Smooth muscle cell (in vitro differentiated cells): ENCODE measurements at regions not wholly inside any gene's neighbourhood (a gene's known extent, or its start where the extent isn't known, plus 50 kb on each side); places are given as distances from the start of the nearest gene placed in this dataset.

Experiments
- DNase-seq: peaks from one replicate; lab custom pipeline; 2025; ENCODE audit not compliant: unreplicated experiment; lab: John Stamatoyannopoulos, UW
- H2AFZ ChIP-seq: fragments of 200-600 bp; sonication (generic); 2 replicates; pipeline ENCODE4 v1.6.0; 2016; ENCODE audit warnings: antibody characterized with exemption, low read depth, mild to moderate bottlenecking
- H3F3A ChIP-seq: fragments of 200-600 bp; sonication (generic); 2 replicates; pipeline ENCODE4 v1.6.0; 2017; ENCODE audit warnings: antibody characterized with exemption, low read depth
- H3K27ac ChIP-seq: fragments of 200-600 bp; sonication (generic); 2 replicates; pipeline ENCODE4 v1.5.1; 2016; ENCODE audit warnings: low read depth, mild to moderate bottlenecking
- H3K27me3 ChIP-seq: fragments of 200-600 bp; sonication (generic); 2 replicates; pipeline ENCODE4 v1.6.1; 2016; ENCODE audit warnings: low read depth, mild to moderate bottlenecking
- H3K36me3 ChIP-seq: fragments of 200-600 bp; sonication (generic); 2 replicates; pipeline ENCODE4 v1.5.1; 2016; ENCODE audit warnings: low read depth
- H3K4me1 ChIP-seq: fragments of 200-600 bp; sonication (generic); 2 replicates; pipeline ENCODE4 v1.5.1; 2016; ENCODE audit warnings: low read depth
- H3K4me2 ChIP-seq: fragments of 200-600 bp; sonication (generic); 2 replicates; pipeline ENCODE4 v1.6.0; 2016; ENCODE audit warnings: mild to moderate bottlenecking
- H3K4me3 ChIP-seq: fragments of 200-600 bp; sonication (generic); 2 replicates; pipeline ENCODE4 v1.5.1; 2016; ENCODE audit warnings: mild to moderate bottlenecking
- H3K79me2 ChIP-seq: fragments of 200-600 bp; sonication (generic); 2 replicates; pipeline ENCODE4 v1.6.0; 2016; ENCODE audit warnings: low read depth, mild to moderate bottlenecking
- H3K9ac ChIP-seq: fragments of 200-600 bp; sonication (generic); 2 replicates; pipeline ENCODE4 v1.6.0; 2016; ENCODE audit warnings: low read depth
- H3K9me3 ChIP-seq: fragments of 200-600 bp; sonication (generic); replicated peaks from 2 replicates; pipeline ENCODE4 v1.5.1; 2016; ENCODE audit warnings: low read depth
- H4K20me1 ChIP-seq: fragments of 200-600 bp; sonication (generic); 2 replicates; pipeline ENCODE4 v1.6.0; 2016; ENCODE audit warnings: low read depth
- WGBS: methylation state at CpG from one replicate; pipeline ENCODE4 v1.1.7; 2016; ENCODE audit warnings: low lambda C conversion rate; 5-methylcytosine and 5-hydroxymethylcytosine counted together
- TF ChIP-seq, protein P1 (sequence below): fragments of 200-600 bp; sonication (generic); IDR thresholded peaks from 2 replicates; pipeline ENCODE4 v1.5.1; 2017; ENCODE audit warnings: borderline replicate concordance, mild to moderate bottlenecking, antibody characterized with exemption; ENCODE audit not compliant: insufficient read depth, poor library complexity, severe bottlenecking

DNA sequence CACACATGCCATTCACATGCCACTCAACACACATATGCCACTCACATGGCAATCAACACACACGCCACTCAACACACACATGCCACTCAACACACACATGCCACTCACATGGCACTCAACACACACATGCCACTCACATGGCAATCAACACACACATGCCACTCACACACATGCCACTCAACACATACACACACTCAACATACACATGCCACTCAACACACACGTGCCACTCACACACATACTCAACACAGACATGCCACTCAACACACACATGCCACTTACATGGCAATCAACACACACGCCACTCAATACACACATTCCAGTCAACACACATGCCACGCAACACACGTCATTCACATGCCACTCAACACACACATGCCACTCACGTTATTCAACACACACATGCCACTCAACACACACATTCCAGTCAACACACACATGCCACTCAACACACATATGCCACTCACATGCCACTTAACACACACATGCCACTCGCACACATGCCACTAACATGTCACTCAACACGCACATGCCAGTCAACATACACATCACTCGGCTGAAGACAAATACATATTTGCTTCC, 182.9 kb downstream of the NPHP4 start:
- H3K27me3 ChIP-seq = no peaks in the 10 kb centered on the region
- TF ChIP-seq, protein P1, sequence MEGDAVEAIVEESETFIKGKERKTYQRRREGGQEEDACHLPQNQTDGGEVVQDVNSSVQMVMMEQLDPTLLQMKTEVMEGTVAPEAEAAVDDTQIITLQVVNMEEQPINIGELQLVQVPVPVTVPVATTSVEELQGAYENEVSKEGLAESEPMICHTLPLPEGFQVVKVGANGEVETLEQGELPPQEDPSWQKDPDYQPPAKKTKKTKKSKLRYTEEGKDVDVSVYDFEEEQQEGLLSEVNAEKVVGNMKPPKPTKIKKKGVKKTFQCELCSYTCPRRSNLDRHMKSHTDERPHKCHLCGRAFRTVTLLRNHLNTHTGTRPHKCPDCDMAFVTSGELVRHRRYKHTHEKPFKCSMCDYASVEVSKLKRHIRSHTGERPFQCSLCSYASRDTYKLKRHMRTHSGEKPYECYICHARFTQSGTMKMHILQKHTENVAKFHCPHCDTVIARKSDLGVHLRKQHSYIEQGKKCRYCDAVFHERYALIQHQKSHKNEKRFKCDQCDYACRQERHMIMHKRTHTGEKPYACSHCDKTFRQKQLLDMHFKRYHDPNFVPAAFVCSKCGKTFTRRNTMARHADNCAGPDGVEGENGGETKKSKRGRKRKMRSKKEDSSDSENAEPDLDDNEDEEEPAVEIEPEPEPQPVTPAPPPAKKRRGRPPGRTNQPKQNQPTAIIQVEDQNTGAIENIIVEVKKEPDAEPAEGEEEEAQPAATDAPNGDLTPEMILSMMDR = no peak
- no peak overlapping the region for H3K9ac ChIP-seq
- 85% methylated on average over 9 of the region's 9 CpGs for WGBS
- no peaks in the 10 kb centered on the region for H4K20me1 ChIP-seq
- H3K4me1 ChIP-seq = no peaks in the 10 kb centered on the region
- H3K36me3 ChIP-seq = no peaks in the 10 kb centered on the region
- no peaks in the 10 kb centered on the region for H3K9me3 ChIP-seq
- DNase-seq = no peak
- no peak overlapping the region for H2AFZ ChIP-seq
- no peak overlapping the region for H3K4me2 ChIP-seq
- H3K27ac ChIP-seq = no peak overlapping the region
- H3F3A ChIP-seq = no peaks in the 10 kb centered on the region
- H3K79me2 ChIP-seq = no peaks in the 10 kb centered on the region
- H3K4me3 ChIP-seq = no peak overlapping the region

GRCh38 chr1:5803851-5804250, 188.4 kb downstream of the NPHP4 start:
- Histone ChIP-seq H3K4me3 (no peak overlapping the region), H3F3A (no peaks in the 10 kb centered on the region), H3K9me3 (no peaks in the 10 kb centered on the region), H3K4me2 (no peak overlapping the region), H3K4me1 (no peaks in the 10 kb centered on the region), H3K9ac (no peak overlapping the region), H4K20me1 (no peaks in the 10 kb centered on the region), H3K36me3 (no peaks in the 10 kb centered on the region), H3K27ac (no peak overlapping the region), H2AFZ (no peak overlapping the region), H3K27me3 (no peaks in the 10 kb centered on the region), H3K79me2 (no peaks in the 10 kb centered on the region)
- no peak for DNase-seq
- TF ChIP-seq, protein P1 = no peak

- no peak overlapping the region for H3K9ac ChIP-seq
- no peak overlapping the region for H2AFZ ChIP-seq
- H3F3A ChIP-seq = no peaks in the 10 kb centered on the region
- no peaks in the 10 kb centered on the region for H3K36me3 ChIP-seq
- no peak overlapping the region for H3K4me2 ChIP-seq
- 100% methylated on average over 1 of the region's 1 CpG for WGBS
- H3K4me1 ChIP-seq = no peaks in the 10 kb centered on the region
- H3K27me3 ChIP-seq = no peaks in the 10 kb centered on the region
- H3K9me3 ChIP-seq = no peaks in the 10 kb centered on the region
- no peaks in the 10 kb centered on the region for H3K79me2 ChIP-seq
- H4K20me1 ChIP-seq = no peaks in the 10 kb centered on the region
- H3K27ac ChIP-seq = no peak overlapping the region
- H3K4me3 ChIP-seq = no peak overlapping the region
- DNase-seq = no peak
- TF ChIP-seq, protein P1 = no peak
These were observed 189.6 kb downstream of the NPHP4 start for GRCh38 chr1:5802606-5803005.

DNA sequence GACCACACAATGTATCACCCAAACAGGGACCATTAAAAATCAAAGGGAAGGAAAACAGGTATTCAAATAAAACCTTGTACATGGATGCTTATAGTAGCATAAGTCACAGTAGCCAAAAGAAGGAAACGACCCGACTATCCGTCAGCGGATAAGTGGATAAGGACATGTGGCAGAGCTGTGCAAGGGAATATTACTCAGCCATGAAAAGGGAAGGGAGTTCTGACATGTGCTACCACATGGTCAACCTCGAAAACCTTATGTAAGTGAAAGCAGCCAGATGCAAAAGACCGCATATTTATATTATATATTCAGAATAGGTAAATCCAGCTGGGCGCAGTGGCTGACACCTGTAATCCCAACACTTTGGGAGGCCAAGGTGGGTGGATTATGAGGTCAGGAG, 193.3 kb downstream of the NPHP4 start:
- TF ChIP-seq, protein P1 = no peak

More for the DNA sequence above, 193.3 kb downstream of the NPHP4 start:
- no peaks in the 10 kb centered on the region for H4K20me1 ChIP-seq
- no peak overlapping the region for H3K4me2 ChIP-seq
- no peaks in the 10 kb centered on the region for H3K9me3 ChIP-seq
- no peak overlapping the region for H3K4me3 ChIP-seq
- no peaks in the 10 kb centered on the region for H3K4me1 ChIP-seq
- no peaks in the 10 kb centered on the region for H3F3A ChIP-seq
- no peaks in the 10 kb centered on the region for H3K27me3 ChIP-seq
- H3K9ac ChIP-seq = no peak overlapping the region
- 84% methylated on average over 7 of the region's 7 CpGs for WGBS
- DNase-seq = no peak
- H3K27ac ChIP-seq = no peak overlapping the region
- no peak overlapping the region for H2AFZ ChIP-seq
- H3K36me3 ChIP-seq = no peaks in the 10 kb centered on the region
- H3K79me2 ChIP-seq = no peaks in the 10 kb centered on the region
